Immature natural killer cell (primary cell): ENCODE measurements at regions not wholly inside any gene's neighbourhood (a gene's known extent, or its start where the extent isn't known, plus 50 kb on each side); places are given as distances from the start of the nearest gene placed in this dataset.

Experiments used
- DNase-seq, 3 donors: peaks; one replicate each; pipeline ENCODE4 v3.0.0; 2022; ENCODE audit warnings: mixed read lengths in 1 of 3
- H3K27ac Mint-ChIP-seq, 6 donors: one replicate each; pipeline ENCODE4 v1.8.0; 2020; ENCODE audit warnings: mixed read lengths in 6 of 6, mild to moderate bottlenecking in 5 of 6, inconsistent platforms in 4 of 6, moderate library complexity in 3 of 6
- H3K27me3 Mint-ChIP-seq, 3 donors: one replicate each; pipeline ENCODE4 v1.8.0; 2020 to 2021; ENCODE audit warnings: low read depth in 3 of 3, mild to moderate bottlenecking in 3 of 3, mixed read lengths in 3 of 3, moderate library complexity in 3 of 3, inconsistent platforms in 1 of 3
- H3K36me3 Mint-ChIP-seq, 3 donors: one replicate each; pipeline ENCODE4 v1.8.0; 2020; ENCODE audit warnings: mixed read lengths in 3 of 3, inconsistent platforms in 2 of 3, mild to moderate bottlenecking in 2 of 3
- H3K4me1 Mint-ChIP-seq, 2 donors: one replicate each; pipeline ENCODE4 v1.8.0; 2020; ENCODE audit warnings: inconsistent platforms in 2 of 2, mild to moderate bottlenecking in 2 of 2, mixed read lengths in 2 of 2, moderate library complexity in 1 of 2
- H3K4me3 Mint-ChIP-seq, 5 donors: one replicate each; pipeline ENCODE4 v1.8.0; 2020; ENCODE audit warnings: mild to moderate bottlenecking in 5 of 5, mixed read lengths in 5 of 5, inconsistent platforms in 3 of 5, moderate library complexity in 3 of 5
- H3K9me3 Mint-ChIP-seq, 6 donors: one replicate each; pipeline ENCODE4 v1.8.0; 2020; ENCODE audit warnings: mild to moderate bottlenecking in 6 of 6, mixed read lengths in 6 of 6, inconsistent platforms in 4 of 6, moderate library complexity in 3 of 6

GRCh38 chr2:164189851-164190250, 431.4 kb downstream of the GRB14 start:
- Mint-ChIP-seq H3K27ac (no peak overlapping the region), H3K36me3 (no peaks in the 10 kb centered on the region), H3K27me3 (no peaks in the 10 kb centered on the region), H3K4me3 (no peak overlapping the region), H3K4me1 (no peaks in the 10 kb centered on the region), H3K9me3 (peaks cover 5 to 45% (median 16%) of the 10 kb centered on the region in 6 donors)
- DNase-seq = no peak

GRCh38 chr2:164187121-164187520, 434.2 kb downstream of the GRB14 start:
- H3K4me1 Mint-ChIP-seq = no peaks in the 10 kb centered on the region

GRCh38 chr2:164186591-164186990, 434.7 kb downstream of the GRB14 start:
- no peak for DNase-seq
- Mint-ChIP-seq H3K27ac (no peak overlapping the region), H3K36me3 (no peaks in the 10 kb centered on the region), H3K27me3 (no peaks in the 10 kb centered on the region), H3K4me3 (no peak overlapping the region), H3K4me1 (no peaks in the 10 kb centered on the region), H3K9me3 (peaks cover 5 to 61% (median 15%) of the 10 kb centered on the region in 6 donors)

More at GRCh38 chr2:164187121-164187520, 434.2 kb downstream of the GRB14 start:
- no peaks in the 10 kb centered on the region for H3K36me3 Mint-ChIP-seq
- no peak for DNase-seq
- no peaks in the 10 kb centered on the region for H3K27me3 Mint-ChIP-seq
- no peak overlapping the region for H3K4me3 Mint-ChIP-seq
- peaks cover 5 to 56% (median 15%) of the 10 kb centered on the region in 6 donors for H3K9me3 Mint-ChIP-seq
- H3K27ac Mint-ChIP-seq = no peak overlapping the region

GRCh38 chr2:164182116-164182627, 439.1 kb downstream of the GRB14 start:
- peaks cover 7 to 63% (median 16%) of the 10 kb centered on the region in 6 donors for H3K9me3 Mint-ChIP-seq
- H3K36me3 Mint-ChIP-seq = no peaks in the 10 kb centered on the region
- H3K4me3 Mint-ChIP-seq = no peak overlapping the region
- no peaks in the 10 kb centered on the region for H3K4me1 Mint-ChIP-seq
- no peak for DNase-seq
- no peaks in the 10 kb centered on the region for H3K27me3 Mint-ChIP-seq
- H3K27ac Mint-ChIP-seq = no peak overlapping the region

- DNase-seq = no peak
- no peaks in the 10 kb centered on the region for H3K36me3 Mint-ChIP-seq
- H3K4me3 Mint-ChIP-seq = no peak overlapping the region
- no peaks in the 10 kb centered on the region for H3K4me1 Mint-ChIP-seq
- no peaks in the 10 kb centered on the region for H3K27me3 Mint-ChIP-seq
- H3K27ac Mint-ChIP-seq = no peak overlapping the region
- H3K9me3 Mint-ChIP-seq = peaks cover 4 to 65% (median 22%) of the 10 kb centered on the region in 6 donors
Observed at GRCh38 chr2:164178835-164179465, 442.3 kb downstream of the GRB14 start.

- Mint-ChIP-seq H3K9me3 (peaks cover 10 to 51% (median 22%) of the 10 kb centered on the region in 6 donors), H3K4me1 (no peaks in the 10 kb centered on the region), H3K36me3 (no peaks in the 10 kb centered on the region), H3K27ac (no peak overlapping the region), H3K4me3 (no peak overlapping the region), H3K27me3 (no peaks in the 10 kb centered on the region)
- DNase-seq = no peak
Observed at GRCh38 chr2:164164602-164165001, 428.8 kb upstream of the FIGN start.

GRCh38 chr2:164155558-164155957, 419.8 kb upstream of the FIGN start:
- H3K4me1 Mint-ChIP-seq = no peaks in the 10 kb centered on the region
- no peak overlapping the region for H3K27ac Mint-ChIP-seq
- no peaks in the 10 kb centered on the region for H3K36me3 Mint-ChIP-seq
- no peak for DNase-seq
- H3K9me3 Mint-ChIP-seq = peaks cover 2 to 24% (median 15%) of the 10 kb centered on the region in 6 donors
- no peaks in the 10 kb centered on the region for H3K27me3 Mint-ChIP-seq
- H3K4me3 Mint-ChIP-seq = no peak overlapping the region

- Mint-ChIP-seq H3K36me3 (no peaks in the 10 kb centered on the region), H3K4me1 (no peaks in the 10 kb centered on the region), H3K9me3 (peaks cover 0 to 27% (median 6%) of the 10 kb centered on the region in 6 donors), H3K27ac (no peak overlapping the region), H3K27me3 (no peaks in the 10 kb centered on the region), H3K4me3 (no peak overlapping the region)
- DNase-seq = no peak
Observed at GRCh38 chr2:164151522-164151921, 415.7 kb upstream of the FIGN start.

GRCh38 chr2:164150604-164151003, 414.8 kb upstream of the FIGN start:
- no peak for DNase-seq
- H3K27me3 Mint-ChIP-seq = no peaks in the 10 kb centered on the region
- H3K27ac Mint-ChIP-seq = no peak overlapping the region
- no peaks in the 10 kb centered on the region for H3K36me3 Mint-ChIP-seq
- no peak overlapping the region for H3K4me3 Mint-ChIP-seq
- peaks cover 2 to 27% (median 7%) of the 10 kb centered on the region in 6 donors for H3K9me3 Mint-ChIP-seq
- H3K4me1 Mint-ChIP-seq = no peaks in the 10 kb centered on the region

GRCh38 chr2:164146441-164146840, 410.6 kb upstream of the FIGN start:
- H3K9me3 Mint-ChIP-seq = peaks cover 3 to 24% (median 15%) of the 10 kb centered on the region in 6 donors
- no peaks in the 10 kb centered on the region for H3K4me1 Mint-ChIP-seq
- no peak overlapping the region for H3K4me3 Mint-ChIP-seq
- no peak overlapping the region for H3K27ac Mint-ChIP-seq
- no peaks in the 10 kb centered on the region for H3K36me3 Mint-ChIP-seq
- peaks cover 0 to 1% (median 0%) of the 10 kb centered on the region in 3 donors for H3K27me3 Mint-ChIP-seq
- DNase-seq = no peak

- Mint-ChIP-seq H3K9me3 (peaks cover 3 to 23% (median 18%) of the 10 kb centered on the region in 6 donors), H3K27ac (no peak overlapping the region), H3K27me3 (peaks cover 0 to 1% (median 0%) of the 10 kb centered on the region in 3 donors), H3K4me1 (no peaks in the 10 kb centered on the region), H3K4me3 (no peak overlapping the region), H3K36me3 (no peaks in the 10 kb centered on the region)
- DNase-seq = no peak
Observed at GRCh38 chr2:164145093-164145987, 409.5 kb upstream of the FIGN start.

GRCh38 chr2:164143183-164143930, 407.5 kb upstream of the FIGN start:
- Mint-ChIP-seq H3K27me3 (peaks cover 0 to 1% (median 0%) of the 10 kb centered on the region in 3 donors), H3K4me3 (no peak overlapping the region), H3K9me3 (peaks cover 7 to 21% (median 13%) of the 10 kb centered on the region in 6 donors), H3K36me3 (no peaks in the 10 kb centered on the region), H3K27ac (no peak overlapping the region), H3K4me1 (no peaks in the 10 kb centered on the region)
- DNase-seq = no peak

GRCh38 chr2:164142755-164143154, 406.9 kb upstream of the FIGN start:
- peaks cover 0 to 1% (median 0%) of the 10 kb centered on the region in 3 donors for H3K27me3 Mint-ChIP-seq

More at GRCh38 chr2:164142755-164143154, 406.9 kb upstream of the FIGN start:
- Mint-ChIP-seq H3K4me3 (no peak overlapping the region), H3K9me3 (peaks cover 7 to 21% (median 13%) of the 10 kb centered on the region in 6 donors), H3K27ac (no peak overlapping the region), H3K36me3 (no peaks in the 10 kb centered on the region), H3K4me1 (no peaks in the 10 kb centered on the region)
- no peak for DNase-seq
